ENCODE measurements at regions not wholly inside any gene's neighbourhood (a gene's known extent, or its start where the extent isn't known, plus 50 kb on each side); places are given as distances from the start of the nearest gene placed in this dataset.
A peak's percentile ranks its signal among the peaks of the same experiment; 100 is the strongest.

- DNase-seq (ENCODE audit: low spot score), result no peak
These were observed 120.4 kb upstream of the P2RY1 start for GRCh38 chr3:152714507-152714906.

- no peak for DNase-seq (ENCODE audit: low spot score)
These were observed 117.7 kb upstream of the P2RY1 start for GRCh38 chr3:152717252-152717651.

GRCh38 chr3:152718810-152719209 lies 116.1 kb upstream of the P2RY1 start:
- no peak for DNase-seq (ENCODE audit: low spot score)

- peak; percentile 49 for DNase-seq (ENCODE audit: low spot score)
These were observed 115.7 kb upstream of the P2RY1 start for GRCh38 chr3:152719264-152719663.

GRCh38 chr3:152720951-152721718 lies 113.8 kb upstream of the P2RY1 start:
- DNase-seq (ENCODE audit: low spot score), result no peak

- DNase-seq (ENCODE audit: low spot score), result no peak
These were observed 110.7 kb upstream of the P2RY1 start for GRCh38 chr3:152724270-152724669.

GRCh38 chr3:152728231-152728980 lies 106.5 kb upstream of the P2RY1 start:
- no peak for DNase-seq (ENCODE audit: low spot score)

- DNase-seq (ENCODE audit: low spot score), result no peak
These were observed 105.0 kb upstream of the P2RY1 start for GRCh38 chr3:152729906-152730305.

- DNase-seq (ENCODE audit: low spot score), result no peak
These were observed 103.4 kb upstream of the P2RY1 start for GRCh38 chr3:152731511-152731910.

GRCh38 chr3:152733584-152734119 lies 101.3 kb upstream of the P2RY1 start:
- DNase-seq (ENCODE audit: low spot score), result no peak

GRCh38 chr3:152737021-152737908 lies 97.7 kb upstream of the P2RY1 start:
- DNase-seq (ENCODE audit: low spot score), result no peak

- DNase-seq (ENCODE audit: low spot score), result no peak
These were observed 96.3 kb upstream of the P2RY1 start for GRCh38 chr3:152738656-152739055.

GRCh38 chr3:152742368-152743347 lies 92.3 kb upstream of the P2RY1 start:
- no peak for DNase-seq (ENCODE audit: low spot score)

GRCh38 chr3:152745646-152746045 lies 89.3 kb upstream of the P2RY1 start:
- DNase-seq (ENCODE audit: low spot score), result no peak

- DNase-seq (ENCODE audit: low spot score), result no peak
These were observed 80.6 kb upstream of the P2RY1 start for GRCh38 chr3:152754303-152754702.

- DNase-seq (ENCODE audit: low spot score), result no peak
These were observed 78.1 kb upstream of the P2RY1 start for GRCh38 chr3:152756807-152757206.

GRCh38 chr3:152760024-152760563 lies 74.8 kb upstream of the P2RY1 start:
- no peak for DNase-seq (ENCODE audit: low spot score)

GRCh38 chr3:152760591-152760990 lies 74.3 kb upstream of the P2RY1 start:
- DNase-seq (ENCODE audit: low spot score), result no peak

GRCh38 chr3:152768478-152768877 lies 66.5 kb upstream of the P2RY1 start:
- no peak for DNase-seq (ENCODE audit: low spot score)

- DNase-seq (ENCODE audit: low spot score), result no peak
These were observed 65.4 kb upstream of the P2RY1 start for GRCh38 chr3:152769523-152769922.

All from HT-29 (cell line).